ENCODE measurements at regions not wholly inside any gene's neighbourhood (a gene's known extent, or its start where the extent isn't known, plus 50 kb on each side); places are given as distances from the start of the nearest gene placed in this dataset.

DNA sequence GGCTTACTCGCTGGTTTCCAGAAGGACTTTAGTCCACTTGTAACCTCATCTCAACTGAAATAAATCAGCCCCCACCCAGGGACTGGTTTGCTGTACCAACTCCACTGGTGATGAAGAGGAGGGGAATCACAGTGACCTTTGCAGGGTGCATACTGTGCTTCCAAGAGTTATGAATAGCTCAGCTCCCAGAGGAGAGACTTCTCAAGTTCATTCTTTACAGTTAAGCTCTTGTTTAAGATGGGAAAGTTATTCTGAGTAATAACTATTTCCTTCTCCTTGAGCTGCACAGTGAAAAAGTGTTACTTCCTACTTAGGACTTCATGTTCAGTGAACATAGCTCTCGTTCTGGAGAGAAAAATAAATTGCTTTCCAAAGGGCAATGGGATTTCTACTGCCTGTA is 166.5 kb upstream of the ECI2 start:
- H3K36me3 ChIP-seq (ENCODE audit: insufficient read depth, low read length) = no peaks in the 10 kb centered on the region
- DNase-seq (ENCODE audit: low read depth, low spot score) = no peak
- H3K27ac ChIP-seq = no peak overlapping the region
- H3K4me3 ChIP-seq = no peak overlapping the region
- no peaks in the 10 kb centered on the region for H3K9me3 ChIP-seq (ENCODE audit: low read depth, low read length)
- no peak overlapping the region for H3K9ac ChIP-seq (ENCODE audit: insufficient read length)
- no peak for TF ChIP-seq FOXP2 (optimal IDR thresholded peaks at IDR 0.05; ENCODE audit: control extremely low read depth, extremely low read length, insufficient read depth)
- TF ChIP-seq POLR2AphosphoS5 (IDR thresholded peaks at IDR 0.05; ENCODE audit: borderline replicate concordance, low read depth, low read length) = no peak
- TF ChIP-seq EZH2 (IDR thresholded peaks at IDR 0.05) = no peak

DNA sequence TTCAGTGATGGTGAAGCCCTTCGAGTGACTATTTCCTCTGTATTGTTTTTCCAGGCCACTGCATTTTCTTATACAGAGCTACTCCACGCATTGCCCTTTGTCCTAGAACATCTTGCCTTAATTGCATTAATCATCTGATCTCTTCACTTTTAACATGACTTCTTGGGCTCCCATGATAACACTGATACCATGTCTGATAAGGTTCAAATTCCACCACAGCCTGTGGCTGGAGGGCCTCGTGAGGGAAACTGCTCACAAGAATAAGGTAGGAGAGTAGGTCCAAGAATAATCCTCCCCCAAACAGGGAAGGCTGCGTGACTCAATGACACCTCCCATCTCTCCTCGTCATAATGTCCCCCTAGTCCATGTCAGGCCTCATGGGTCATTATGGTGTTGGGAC is 165.5 kb upstream of the ECI2 start:
- Histone ChIP-seq H3K4me3 (no peak overlapping the region), H3K9ac (ENCODE audit: insufficient read length) (no peak overlapping the region), H3K9me3 (ENCODE audit: low read depth, low read length) (no peaks in the 10 kb centered on the region), H3K36me3 (ENCODE audit: insufficient read depth, low read length) (no peaks in the 10 kb centered on the region), H3K27ac (no peak overlapping the region)
- no peak for DNase-seq (ENCODE audit: low read depth, low spot score)
- no peak for TF ChIP-seq FOXP2 (optimal IDR thresholded peaks at IDR 0.05; ENCODE audit: control extremely low read depth, extremely low read length, insufficient read depth)

DNA sequence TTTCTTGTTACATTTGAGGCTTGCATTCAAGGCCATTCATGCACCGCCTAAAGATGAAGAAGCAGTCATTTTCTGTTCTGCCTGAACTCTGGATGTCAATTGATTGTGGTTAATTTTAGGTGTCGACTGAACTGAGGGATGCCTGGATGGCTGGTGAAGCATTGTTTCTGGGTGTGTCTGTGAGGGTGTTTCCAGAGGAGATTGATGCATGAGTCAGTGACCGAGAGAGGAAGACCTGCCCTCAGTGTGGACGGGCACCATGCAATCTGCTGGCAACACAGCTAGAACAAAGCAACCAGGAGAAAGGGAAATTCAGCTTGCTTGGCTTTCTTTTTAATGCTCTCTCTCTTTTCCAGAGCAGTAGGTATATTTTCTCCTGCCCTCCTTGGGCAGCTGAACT is 164.1 kb upstream of the ECI2 start:
- no peak overlapping the region for H3K9ac ChIP-seq (ENCODE audit: insufficient read length)
- H3K9me3 ChIP-seq (ENCODE audit: low read depth, low read length) = no peaks in the 10 kb centered on the region
- no peak overlapping the region for H3K27ac ChIP-seq
- no peaks in the 10 kb centered on the region for H3K36me3 ChIP-seq (ENCODE audit: insufficient read depth, low read length)
- H3K4me3 ChIP-seq = no peak overlapping the region
- no peak for DNase-seq (ENCODE audit: low read depth, low spot score)
- TF ChIP-seq EZH2 (IDR thresholded peaks at IDR 0.05) = no peak
- TF ChIP-seq FOXP2 (optimal IDR thresholded peaks at IDR 0.05; ENCODE audit: control extremely low read depth, extremely low read length, insufficient read depth) = no peak

DNA sequence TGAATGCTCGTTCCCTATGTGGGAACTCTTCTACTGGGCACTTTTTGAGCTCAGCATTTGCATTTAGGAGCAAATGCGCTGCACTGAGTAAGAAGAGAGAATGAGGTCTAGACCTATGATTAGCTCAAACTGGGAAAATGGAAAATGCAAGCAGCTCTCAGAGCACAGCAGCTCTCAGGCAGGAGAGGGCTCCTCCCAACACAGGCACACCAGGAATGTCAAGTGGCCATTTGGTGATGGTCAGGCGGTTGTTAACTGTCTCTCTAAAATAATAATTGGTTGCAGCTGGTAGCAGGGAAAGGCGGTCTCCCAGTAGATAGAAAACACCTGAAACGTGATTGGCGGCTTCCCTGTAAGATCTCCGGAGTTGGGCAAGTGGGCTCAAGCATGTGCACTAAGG is 162.0 kb upstream of the ECI2 start:
- Histone ChIP-seq H3K36me3 (ENCODE audit: insufficient read depth, low read length) (no peaks in the 10 kb centered on the region), H3K9ac (ENCODE audit: insufficient read length) (no peak overlapping the region), H3K9me3 (ENCODE audit: low read depth, low read length) (no peaks in the 10 kb centered on the region), H3K4me3 (no peak overlapping the region), H3K27ac (no peak overlapping the region)
- no peak for TF ChIP-seq POLR2AphosphoS5 (IDR thresholded peaks at IDR 0.05; ENCODE audit: borderline replicate concordance, low read depth, low read length)
- TF ChIP-seq EZH2 (IDR thresholded peaks at IDR 0.05) = no peak
- no peak for TF ChIP-seq FOXP2 (optimal IDR thresholded peaks at IDR 0.05; ENCODE audit: control extremely low read depth, extremely low read length, insufficient read depth)
- no peak for DNase-seq (ENCODE audit: low read depth, low spot score)

DNA sequence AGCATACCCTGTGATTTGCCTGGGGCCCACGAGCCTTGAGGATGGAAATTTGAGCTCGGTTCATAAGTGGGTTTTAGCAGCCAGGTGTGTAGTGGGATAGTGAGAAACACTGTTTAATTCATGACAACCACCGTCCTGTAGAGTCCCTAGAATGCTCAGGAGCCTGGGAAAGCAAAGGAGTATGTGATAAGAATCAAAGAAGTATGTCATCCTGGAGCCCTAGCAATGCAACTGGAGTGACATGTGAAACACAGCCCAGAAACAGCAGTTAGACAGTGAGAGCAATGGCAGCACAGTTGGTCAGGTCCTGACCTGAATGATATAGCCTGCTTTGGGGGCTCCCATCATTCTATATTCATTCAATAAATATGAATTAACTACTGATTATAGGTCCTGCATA is 161.2 kb upstream of the ECI2 start:
- Histone ChIP-seq H3K4me3 (no peak overlapping the region), H3K27ac (no peak overlapping the region), H3K9me3 (ENCODE audit: low read depth, low read length) (no peaks in the 10 kb centered on the region), H3K36me3 (ENCODE audit: insufficient read depth, low read length) (no peaks in the 10 kb centered on the region), H3K9ac (ENCODE audit: insufficient read length) (no peak overlapping the region)
- no peak for TF ChIP-seq EZH2 (IDR thresholded peaks at IDR 0.05)
- no peak for TF ChIP-seq POLR2AphosphoS5 (IDR thresholded peaks at IDR 0.05; ENCODE audit: borderline replicate concordance, low read depth, low read length)
- no peak for TF ChIP-seq FOXP2 (optimal IDR thresholded peaks at IDR 0.05; ENCODE audit: control extremely low read depth, extremely low read length, insufficient read depth)
- DNase-seq (ENCODE audit: low read depth, low spot score) = no peak

DNA sequence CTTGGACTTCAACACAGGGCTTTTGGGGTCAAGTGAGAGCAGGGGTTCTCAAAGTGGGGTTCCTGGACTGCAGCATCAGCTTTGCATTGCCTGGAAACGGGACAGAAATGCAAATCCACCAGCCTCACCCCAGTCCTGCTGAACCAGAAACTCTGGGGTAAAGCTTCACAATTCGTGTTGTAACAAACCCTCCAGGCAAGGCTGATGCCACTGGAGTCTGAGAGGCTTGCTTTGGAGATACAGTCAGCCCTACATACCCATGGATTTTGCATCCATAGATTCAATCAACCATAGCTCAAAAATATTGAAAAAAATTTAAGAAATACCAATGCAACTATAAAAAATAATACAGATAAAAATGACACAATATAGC is 160.4 kb upstream of the ECI2 start:
- Histone ChIP-seq H3K4me3 (no peak overlapping the region), H3K36me3 (ENCODE audit: insufficient read depth, low read length) (no peaks in the 10 kb centered on the region), H3K27ac (no peak overlapping the region), H3K9me3 (ENCODE audit: low read depth, low read length) (no peaks in the 10 kb centered on the region), H3K9ac (ENCODE audit: insufficient read length) (no peak overlapping the region)
- no peak for DNase-seq (ENCODE audit: low read depth, low spot score)
- TF ChIP-seq EZH2 (IDR thresholded peaks at IDR 0.05) = no peak
- TF ChIP-seq FOXP2 (optimal IDR thresholded peaks at IDR 0.05; ENCODE audit: control extremely low read depth, extremely low read length, insufficient read depth) = no peak

DNA sequence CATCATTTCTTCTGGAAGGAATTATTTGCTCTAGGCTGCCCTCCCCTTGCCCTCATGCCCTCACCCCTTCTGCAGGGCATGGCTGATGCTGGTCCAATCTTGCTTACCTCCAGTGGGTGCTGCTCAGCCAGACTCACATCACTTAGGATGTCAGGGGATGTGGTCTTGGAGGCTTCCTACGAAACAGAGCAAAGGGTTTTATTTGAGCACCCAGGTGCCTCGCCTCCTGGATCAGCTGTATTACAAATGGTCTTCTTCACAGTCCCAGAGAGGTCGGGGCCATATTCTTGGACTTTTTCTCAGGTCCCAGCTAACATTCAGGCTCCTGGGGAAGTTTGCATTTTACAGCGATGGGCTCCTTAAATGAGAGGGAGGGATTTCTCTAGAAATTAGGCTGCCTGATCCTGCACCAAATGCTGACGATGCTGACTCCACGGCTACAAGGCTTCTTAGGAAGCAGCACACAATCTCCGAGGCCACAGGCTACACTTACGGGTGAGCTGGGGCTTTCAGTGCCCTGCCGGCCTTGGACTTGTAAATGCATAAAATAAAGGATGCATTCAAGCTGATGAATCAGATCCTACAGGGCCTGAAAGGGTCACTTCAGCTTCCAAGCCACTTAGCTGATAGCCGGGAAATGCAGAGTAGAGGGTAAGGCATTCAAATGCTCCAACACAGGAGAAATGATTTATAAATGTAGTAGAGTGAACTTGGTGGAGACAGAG is 159.8 kb upstream of the ECI2 start:
- H3K9me3 ChIP-seq (ENCODE audit: low read depth, low read length) = no peaks in the 10 kb centered on the region

DNA sequence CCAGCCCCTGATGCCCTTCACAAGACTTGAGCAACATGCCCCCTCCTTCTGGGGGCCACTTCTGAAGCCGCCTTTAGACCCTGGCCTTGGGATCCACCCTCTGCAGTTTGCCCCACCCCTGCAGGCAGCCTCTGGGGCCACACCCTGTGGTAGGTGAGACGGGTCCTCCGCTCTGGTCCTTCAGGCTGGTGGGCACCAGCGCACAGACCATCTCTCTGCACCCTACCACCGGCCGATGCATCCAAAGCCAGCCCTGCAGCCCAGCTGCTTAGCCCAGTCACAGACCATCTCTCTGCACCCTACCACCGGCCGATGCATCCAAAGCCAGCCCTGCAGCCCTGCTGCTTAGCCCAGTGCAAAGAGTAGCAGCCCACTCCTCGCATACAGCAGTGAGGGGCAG is 159.3 kb upstream of the ECI2 start:
- Histone ChIP-seq H3K4me3 (no peak overlapping the region), H3K27ac (no peak overlapping the region), H3K9me3 (ENCODE audit: low read depth, low read length) (no peaks in the 10 kb centered on the region), H3K36me3 (ENCODE audit: insufficient read depth, low read length) (no peaks in the 10 kb centered on the region), H3K9ac (ENCODE audit: insufficient read length) (no peak overlapping the region)
- TF ChIP-seq POLR2AphosphoS5 (IDR thresholded peaks at IDR 0.05; ENCODE audit: borderline replicate concordance, low read depth, low read length) = no peak
- TF ChIP-seq FOXP2 (optimal IDR thresholded peaks at IDR 0.05; ENCODE audit: control extremely low read depth, extremely low read length, insufficient read depth) = no peak
- no peak for TF ChIP-seq EZH2 (IDR thresholded peaks at IDR 0.05)
- no peak for DNase-seq (ENCODE audit: low read depth, low spot score)

More for the DNA sequence above, 159.8 kb upstream of the ECI2 start:
- H3K36me3 ChIP-seq (ENCODE audit: insufficient read depth, low read length) = no peaks in the 10 kb centered on the region
- no peak overlapping the region for H3K27ac ChIP-seq
- no peak for DNase-seq (ENCODE audit: low read depth, low spot score)
- no peak for TF ChIP-seq EZH2 (IDR thresholded peaks at IDR 0.05)
- H3K4me3 ChIP-seq = no peak overlapping the region
- no peak overlapping the region for H3K9ac ChIP-seq (ENCODE audit: insufficient read length)

DNA sequence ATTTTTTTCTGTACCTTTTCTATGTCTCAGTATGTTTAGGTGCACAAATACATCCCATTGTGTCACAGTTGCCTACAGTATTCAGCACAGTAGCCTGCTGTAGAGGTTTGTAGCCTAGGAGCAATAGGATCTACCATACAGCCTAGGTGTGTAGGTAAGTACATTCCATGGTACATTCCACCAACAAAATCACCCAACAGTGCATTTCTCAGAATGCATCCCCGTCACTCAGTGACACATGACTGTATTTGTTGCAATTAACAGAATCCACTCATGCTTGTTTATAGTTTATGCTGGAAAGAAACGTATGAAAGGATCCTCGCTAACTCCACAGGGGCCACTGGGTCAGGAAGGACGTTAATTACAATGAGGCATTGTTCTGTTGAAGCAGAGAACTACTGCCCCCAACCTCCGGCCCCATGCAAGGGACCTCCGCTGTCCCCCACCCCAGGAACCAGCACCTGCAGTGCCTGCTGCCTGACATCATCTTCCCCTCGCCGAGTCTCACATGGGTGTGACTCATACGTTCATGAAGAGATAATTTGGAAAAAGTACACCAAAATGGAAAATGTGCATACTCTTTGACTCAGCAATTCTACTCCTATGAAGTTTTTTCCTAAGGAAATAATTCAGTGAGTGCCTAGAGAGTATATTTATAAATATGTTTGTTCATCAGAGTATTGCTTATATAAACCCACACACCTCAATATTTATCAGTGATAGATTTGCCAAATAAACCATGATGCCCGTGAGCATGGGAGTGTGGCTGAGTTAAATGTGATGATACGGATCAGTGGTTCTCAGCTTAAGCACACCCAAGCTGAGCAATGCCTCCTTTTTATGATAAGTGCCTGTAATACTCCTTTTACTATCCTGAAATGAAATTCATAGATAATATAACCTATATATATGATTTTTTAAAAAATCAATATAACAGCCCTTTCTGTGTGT is 156.4 kb upstream of the ECI2 start:
- no peak for DNase-seq (ENCODE audit: low read depth, low spot score)
- Histone ChIP-seq H3K9ac (ENCODE audit: insufficient read length) (no peak overlapping the region), H3K36me3 (ENCODE audit: insufficient read depth, low read length) (no peaks in the 10 kb centered on the region), H3K9me3 (ENCODE audit: low read depth, low read length) (no peaks in the 10 kb centered on the region), H3K27ac (no peak overlapping the region), H3K4me3 (no peak overlapping the region)
- no peak for TF ChIP-seq POLR2AphosphoS5 (IDR thresholded peaks at IDR 0.05; ENCODE audit: borderline replicate concordance, low read depth, low read length)
- no peak for TF ChIP-seq FOXP2 (optimal IDR thresholded peaks at IDR 0.05; ENCODE audit: control extremely low read depth, extremely low read length, insufficient read depth)
- TF ChIP-seq EZH2 (IDR thresholded peaks at IDR 0.05) = no peak

Measured in SK-N-MC (cell line).